ENCODE measurements at regions not wholly inside any gene's neighbourhood (a gene's known extent, or its start where the extent isn't known, plus 50 kb on each side); places are given as distances from the start of the nearest gene placed in this dataset.

DNA sequence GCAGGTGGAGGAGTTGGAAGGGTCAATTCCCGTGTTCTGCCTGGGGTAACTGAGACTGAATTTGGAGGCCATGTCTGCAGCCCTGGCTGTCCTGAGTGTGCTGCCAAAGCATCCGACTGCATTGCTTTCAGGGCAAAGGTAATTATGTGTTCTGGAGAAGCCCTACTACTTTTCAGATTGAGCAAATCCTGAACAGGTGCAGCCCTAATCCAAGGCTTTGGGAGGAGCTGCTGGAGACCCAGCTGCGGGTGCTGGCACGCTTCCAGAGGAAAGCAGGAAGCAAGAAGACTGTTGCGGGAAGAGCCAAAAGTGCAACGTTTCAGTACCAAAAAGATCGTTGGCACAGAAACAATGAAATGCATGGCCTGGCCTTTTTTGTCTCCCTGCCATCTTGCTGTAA lies 73.7 kb upstream of the NRIP1 start:
- TF ChIP-seq, protein P1, sequence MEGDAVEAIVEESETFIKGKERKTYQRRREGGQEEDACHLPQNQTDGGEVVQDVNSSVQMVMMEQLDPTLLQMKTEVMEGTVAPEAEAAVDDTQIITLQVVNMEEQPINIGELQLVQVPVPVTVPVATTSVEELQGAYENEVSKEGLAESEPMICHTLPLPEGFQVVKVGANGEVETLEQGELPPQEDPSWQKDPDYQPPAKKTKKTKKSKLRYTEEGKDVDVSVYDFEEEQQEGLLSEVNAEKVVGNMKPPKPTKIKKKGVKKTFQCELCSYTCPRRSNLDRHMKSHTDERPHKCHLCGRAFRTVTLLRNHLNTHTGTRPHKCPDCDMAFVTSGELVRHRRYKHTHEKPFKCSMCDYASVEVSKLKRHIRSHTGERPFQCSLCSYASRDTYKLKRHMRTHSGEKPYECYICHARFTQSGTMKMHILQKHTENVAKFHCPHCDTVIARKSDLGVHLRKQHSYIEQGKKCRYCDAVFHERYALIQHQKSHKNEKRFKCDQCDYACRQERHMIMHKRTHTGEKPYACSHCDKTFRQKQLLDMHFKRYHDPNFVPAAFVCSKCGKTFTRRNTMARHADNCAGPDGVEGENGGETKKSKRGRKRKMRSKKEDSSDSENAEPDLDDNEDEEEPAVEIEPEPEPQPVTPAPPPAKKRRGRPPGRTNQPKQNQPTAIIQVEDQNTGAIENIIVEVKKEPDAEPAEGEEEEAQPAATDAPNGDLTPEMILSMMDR (tag by site-specific recombination; IDR thresholded peaks at IDR 0.05) = no peak
- TF ChIP-seq YY1 (tag by site-specific recombination; IDR thresholded peaks at IDR 0.05) (no peak), ZNF660 (tag by site-specific recombination; IDR thresholded peaks at IDR 0.05) (no peak), ZNF621 (tag by site-specific recombination; IDR thresholded peaks at IDR 0.05) (no peak), ZNF202 (tag by site-specific recombination; IDR thresholded peaks at IDR 0.05; ENCODE audit: borderline replicate concordance) (no peak)
- TF ChIP-seq, protein P2, sequence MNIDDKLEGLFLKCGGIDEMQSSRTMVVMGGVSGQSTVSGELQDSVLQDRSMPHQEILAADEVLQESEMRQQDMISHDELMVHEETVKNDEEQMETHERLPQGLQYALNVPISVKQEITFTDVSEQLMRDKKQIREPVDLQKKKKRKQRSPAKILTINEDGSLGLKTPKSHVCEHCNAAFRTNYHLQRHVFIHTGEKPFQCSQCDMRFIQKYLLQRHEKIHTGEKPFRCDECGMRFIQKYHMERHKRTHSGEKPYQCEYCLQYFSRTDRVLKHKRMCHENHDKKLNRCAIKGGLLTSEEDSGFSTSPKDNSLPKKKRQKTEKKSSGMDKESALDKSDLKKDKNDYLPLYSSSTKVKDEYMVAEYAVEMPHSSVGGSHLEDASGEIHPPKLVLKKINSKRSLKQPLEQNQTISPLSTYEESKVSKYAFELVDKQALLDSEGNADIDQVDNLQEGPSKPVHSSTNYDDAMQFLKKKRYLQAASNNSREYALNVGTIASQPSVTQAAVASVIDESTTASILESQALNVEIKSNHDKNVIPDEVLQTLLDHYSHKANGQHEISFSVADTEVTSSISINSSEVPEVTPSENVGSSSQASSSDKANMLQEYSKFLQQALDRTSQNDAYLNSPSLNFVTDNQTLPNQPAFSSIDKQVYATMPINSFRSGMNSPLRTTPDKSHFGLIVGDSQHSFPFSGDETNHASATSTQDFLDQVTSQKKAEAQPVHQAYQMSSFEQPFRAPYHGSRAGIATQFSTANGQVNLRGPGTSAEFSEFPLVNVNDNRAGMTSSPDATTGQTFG (tag by site-specific recombination; IDR thresholded peaks at IDR 0.05; ENCODE audit: borderline replicate concordance) = no peak
- TF ChIP-seq, protein P3, sequence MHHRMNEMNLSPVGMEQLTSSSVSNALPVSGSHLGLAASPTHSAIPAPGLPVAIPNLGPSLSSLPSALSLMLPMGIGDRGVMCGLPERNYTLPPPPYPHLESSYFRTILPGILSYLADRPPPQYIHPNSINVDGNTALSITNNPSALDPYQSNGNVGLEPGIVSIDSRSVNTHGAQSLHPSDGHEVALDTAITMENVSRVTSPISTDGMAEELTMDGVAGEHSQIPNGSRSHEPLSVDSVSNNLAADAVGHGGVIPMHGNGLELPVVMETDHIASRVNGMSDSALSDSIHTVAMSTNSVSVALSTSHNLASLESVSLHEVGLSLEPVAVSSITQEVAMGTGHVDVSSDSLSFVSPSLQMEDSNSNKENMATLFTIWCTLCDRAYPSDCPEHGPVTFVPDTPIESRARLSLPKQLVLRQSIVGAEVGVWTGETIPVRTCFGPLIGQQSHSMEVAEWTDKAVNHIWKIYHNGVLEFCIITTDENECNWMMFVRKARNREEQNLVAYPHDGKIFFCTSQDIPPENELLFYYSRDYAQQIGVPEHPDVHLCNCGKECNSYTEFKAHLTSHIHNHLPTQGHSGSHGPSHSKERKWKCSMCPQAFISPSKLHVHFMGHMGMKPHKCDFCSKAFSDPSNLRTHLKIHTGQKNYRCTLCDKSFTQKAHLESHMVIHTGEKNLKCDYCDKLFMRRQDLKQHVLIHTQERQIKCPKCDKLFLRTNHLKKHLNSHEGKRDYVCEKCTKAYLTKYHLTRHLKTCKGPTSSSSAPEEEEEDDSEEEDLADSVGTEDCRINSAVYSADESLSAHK (tag by site-specific recombination; IDR thresholded peaks at IDR 0.05) = no peak
- TF ChIP-seq, protein P4, sequence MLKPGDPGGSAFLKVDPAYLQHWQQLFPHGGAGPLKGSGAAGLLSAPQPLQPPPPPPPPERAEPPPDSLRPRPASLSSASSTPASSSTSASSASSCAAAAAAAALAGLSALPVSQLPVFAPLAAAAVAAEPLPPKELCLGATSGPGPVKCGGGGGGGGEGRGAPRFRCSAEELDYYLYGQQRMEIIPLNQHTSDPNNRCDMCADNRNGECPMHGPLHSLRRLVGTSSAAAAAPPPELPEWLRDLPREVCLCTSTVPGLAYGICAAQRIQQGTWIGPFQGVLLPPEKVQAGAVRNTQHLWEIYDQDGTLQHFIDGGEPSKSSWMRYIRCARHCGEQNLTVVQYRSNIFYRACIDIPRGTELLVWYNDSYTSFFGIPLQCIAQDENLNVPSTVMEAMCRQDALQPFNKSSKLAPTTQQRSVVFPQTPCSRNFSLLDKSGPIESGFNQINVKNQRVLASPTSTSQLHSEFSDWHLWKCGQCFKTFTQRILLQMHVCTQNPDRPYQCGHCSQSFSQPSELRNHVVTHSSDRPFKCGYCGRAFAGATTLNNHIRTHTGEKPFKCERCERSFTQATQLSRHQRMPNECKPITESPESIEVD (tag by site-specific recombination; IDR thresholded peaks at IDR 0.05) = no peak

Data from HEK293 (cell line).